Muscle of leg (tissue), 3 donors: ENCODE measurements at regions not wholly inside any gene's neighbourhood (a gene's known extent, or its start where the extent isn't known, plus 50 kb on each side); places are given as distances from the start of the nearest gene placed in this dataset.
"Not testable (repeated sequence)": the region's sequence is repeated elsewhere in the genome, so short reads cannot be mapped to it uniquely, and the experiment has no call there.

Source experiments
- DNase-seq: peaks from one replicate; pipeline ENCODE4 v3.0.0; 2013
- H3K27ac ChIP-seq: one replicate; pipeline ENCODE4 v1.5.1; 2013; ENCODE audit warnings: mild to moderate bottlenecking, low read length, control low read depth
- H3K27me3 ChIP-seq: one replicate; pipeline ENCODE4 v1.6.1; 2013; ENCODE audit warnings: low read length; ENCODE audit not compliant: control insufficient read depth, insufficient read depth
- H3K36me3 ChIP-seq: one replicate; pipeline ENCODE4 v1.6.1; 2013; ENCODE audit warnings: low read length; ENCODE audit not compliant: control insufficient read depth, insufficient read depth
- H3K4me1 ChIP-seq: one replicate; pipeline ENCODE4 v1.6.1; 2013; ENCODE audit warnings: low read length; ENCODE audit not compliant: control insufficient read depth, insufficient read depth
- H3K4me3 ChIP-seq: one replicate; pipeline ENCODE4 v1.5.1; 2013; ENCODE audit warnings: low read length, control low read depth
- H3K9me3 ChIP-seq: replicated peaks from 2 replicates; pipeline ENCODE4 v1.6.1; 2013; ENCODE audit warnings: low read depth, low read length; ENCODE audit not compliant: control insufficient read depth
- WGBS: methylation state at CpG from one replicate; pipeline ENCODE4 v1.1.5; 2013; ENCODE audit warnings: missing lambda C conversion rate; ENCODE audit not compliant: insufficient coverage; 5-methylcytosine and 5-hydroxymethylcytosine counted together

- peak; percentile 7 for DNase-seq
These were observed 110.5 kb upstream of the RRN3 start for GRCh38 chr16:15204571-15204970.

DNA sequence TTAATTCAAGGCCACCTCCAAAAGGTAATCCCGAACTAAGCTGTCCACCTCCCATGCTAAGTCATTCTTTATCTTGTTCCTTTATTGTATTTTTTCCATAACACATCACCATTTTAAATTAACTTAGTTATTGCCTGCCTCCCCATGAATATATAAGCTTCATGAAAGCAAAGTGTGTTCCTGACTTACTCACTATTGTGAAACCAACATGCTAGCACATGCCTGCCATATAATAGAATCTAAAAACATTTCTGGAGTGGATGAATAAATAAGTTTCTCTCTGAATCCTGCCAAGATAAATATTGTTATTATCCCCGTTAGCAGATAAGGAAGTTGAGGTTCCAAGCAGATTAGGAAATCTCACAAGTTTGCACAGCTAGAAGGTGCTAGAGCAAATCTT lies 98.7 kb upstream of the RRN3 start:
- DNase-seq, H3K4me3 ChIP-seq, H3K36me3 ChIP-seq, H3K27ac ChIP-seq, H3K9me3 ChIP-seq, H3K4me1 ChIP-seq, H3K27me3 ChIP-seq: not testable (repeated sequence)
- whole genome bisulfite sequencing = no CpG with 5 or more reads among the region's 2 CpGs

More at GRCh38 chr16:15204571-15204970, 110.5 kb upstream of the RRN3 start:
- WGBS = no CpG with 5 or more reads among the region's 5 CpGs
- not testable (repeated sequence) for H3K27ac ChIP-seq, H3K4me1 ChIP-seq, H3K36me3 ChIP-seq, H3K27me3 ChIP-seq, H3K4me3 ChIP-seq, H3K9me3 ChIP-seq

- DNase-seq, H3K9me3 ChIP-seq, H3K4me3 ChIP-seq, H3K27me3 ChIP-seq, H3K36me3 ChIP-seq, H3K27ac ChIP-seq, H3K4me1 ChIP-seq: not testable (repeated sequence)
- WGBS = no CpG with 5 or more reads among the region's 2 CpGs
These were observed 98.1 kb upstream of the RRN3 start for GRCh38 chr16:15192197-15192596.

DNA sequence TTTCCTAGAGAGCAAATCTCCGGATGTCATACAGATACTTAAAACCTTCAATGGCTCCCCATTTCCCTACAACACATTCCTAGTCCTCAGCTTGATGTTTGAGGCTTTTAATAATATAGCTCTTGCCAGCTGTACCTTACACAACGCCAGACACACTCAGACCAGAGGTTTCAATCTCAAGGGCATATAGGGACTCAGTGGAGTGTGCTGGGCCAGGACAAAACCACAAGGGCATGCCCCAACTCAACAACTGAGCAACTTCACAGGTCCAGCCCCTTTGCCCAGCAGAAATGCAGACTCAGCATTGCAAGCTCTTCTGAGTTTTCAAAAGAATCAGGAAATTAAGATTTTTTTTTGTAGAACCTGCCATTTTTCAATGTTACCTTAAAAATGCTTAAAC lies 95.4 kb upstream of the RRN3 start:
- no CpG with 5 or more reads among the region's 2 CpGs for WGBS
- H3K27me3 ChIP-seq, H3K36me3 ChIP-seq: not testable (repeated sequence)

More for the DNA sequence above, 95.4 kb upstream of the RRN3 start:
- not testable (repeated sequence) for H3K4me3 ChIP-seq, H3K9me3 ChIP-seq, H3K27ac ChIP-seq, DNase-seq, H3K4me1 ChIP-seq
